ENCODE measurements at regions not wholly inside any gene's neighbourhood (a gene's known extent, or its start where the extent isn't known, plus 50 kb on each side); places are given as distances from the start of the nearest gene placed in this dataset.
"Not testable (repeated sequence)": the region's sequence is repeated elsewhere in the genome, so short reads cannot be mapped to it uniquely, and the experiment has no call there.

- in situ Hi-C loops (cut with MboI; ENCODE audit: low sequenced_read_pairs) = no loop called here
These were observed 181.5 kb upstream of the SFSWAP start for GRCh38 chr12:131529196-131530040.

- in situ Hi-C loops (cut with MboI; ENCODE audit: low sequenced_read_pairs) = no loop called here
These were observed 180.9 kb upstream of the SFSWAP start for GRCh38 chr12:131530041-131530332.

GRCh38 chr12:131530422-131530821, 180.5 kb upstream of the SFSWAP start:
- in situ Hi-C loops (cut with MboI; ENCODE audit: low sequenced_read_pairs) = no loop called here

GRCh38 chr12:131533139-131533538, 177.8 kb upstream of the SFSWAP start:
- in situ Hi-C loops (cut with MboI; ENCODE audit: low sequenced_read_pairs) = no loop called here

- in situ Hi-C loops (cut with MboI; ENCODE audit: low sequenced_read_pairs) = no loop called here
These were observed 175.1 kb upstream of the SFSWAP start for GRCh38 chr12:131535779-131536178.

- in situ Hi-C loops (cut with MboI; ENCODE audit: low sequenced_read_pairs) = no loop called here
These were observed 174.6 kb upstream of the SFSWAP start for GRCh38 chr12:131536337-131536736.

GRCh38 chr12:131536766-131537165, 174.1 kb upstream of the SFSWAP start:
- in situ Hi-C loops (cut with MboI; ENCODE audit: low sequenced_read_pairs) = no loop called here

- in situ Hi-C loops (cut with MboI; ENCODE audit: low sequenced_read_pairs) = no loop called here
These were observed 173.5 kb upstream of the SFSWAP start for GRCh38 chr12:131537267-131537958.

- in situ Hi-C loops (cut with MboI; ENCODE audit: low sequenced_read_pairs) = no loop called here
These were observed 171.5 kb upstream of the SFSWAP start for GRCh38 chr12:131539381-131539780.

- in situ Hi-C loops (cut with MboI; ENCODE audit: low sequenced_read_pairs) = no loop called here
These were observed 170.7 kb upstream of the SFSWAP start for GRCh38 chr12:131540138-131540623.

GRCh38 chr12:131541512-131541911, 169.4 kb upstream of the SFSWAP start:
- in situ Hi-C loops (cut with MboI; ENCODE audit: low sequenced_read_pairs) = not testable (repeated sequence)

- in situ Hi-C loops (cut with MboI; ENCODE audit: low sequenced_read_pairs) = no loop called here
These were observed 168.5 kb upstream of the SFSWAP start for GRCh38 chr12:131542351-131542750.

GRCh38 chr12:131543040-131543439, 167.8 kb upstream of the SFSWAP start:
- in situ Hi-C loops (cut with MboI; ENCODE audit: low sequenced_read_pairs) = no loop called here

- in situ Hi-C loops (cut with MboI; ENCODE audit: low sequenced_read_pairs) = no loop called here
These were observed 163.3 kb upstream of the SFSWAP start for GRCh38 chr12:131547555-131547954.

- in situ Hi-C loops (cut with MboI; ENCODE audit: low sequenced_read_pairs) = no loop called here
These were observed 160.8 kb upstream of the SFSWAP start for GRCh38 chr12:131550121-131550520.

- in situ Hi-C loops (cut with MboI; ENCODE audit: low sequenced_read_pairs) = no loop called here
These were observed 159.0 kb upstream of the SFSWAP start for GRCh38 chr12:131551675-131552491.

GRCh38 chr12:131552492-131552863, 158.4 kb upstream of the SFSWAP start:
- in situ Hi-C loops (cut with MboI; ENCODE audit: low sequenced_read_pairs) = no loop called here

GRCh38 chr12:131553096-131553777, 157.7 kb upstream of the SFSWAP start:
- in situ Hi-C loops (cut with MboI; ENCODE audit: low sequenced_read_pairs) = no loop called here

- in situ Hi-C loops (cut with MboI; ENCODE audit: low sequenced_read_pairs) = no loop called here
These were observed 155.6 kb upstream of the SFSWAP start for GRCh38 chr12:131555197-131555846.

GRCh38 chr12:131555866-131556265, 155.0 kb upstream of the SFSWAP start:
- in situ Hi-C loops (cut with MboI; ENCODE audit: low sequenced_read_pairs) = no loop called here

Data from HL-60/S4 treated with phorbol 12-myristate 13-acetate at 8.2 ng/mL for 4 days and 3 days (cell line).